ENCODE measurements at regions not wholly inside any gene's neighbourhood (a gene's known extent, or its start where the extent isn't known, plus 50 kb on each side); places are given as distances from the start of the nearest gene placed in this dataset.
"Not testable (repeated sequence)": the region's sequence is repeated elsewhere in the genome, so short reads cannot be mapped to it uniquely, and the experiment has no call there.

DNA sequence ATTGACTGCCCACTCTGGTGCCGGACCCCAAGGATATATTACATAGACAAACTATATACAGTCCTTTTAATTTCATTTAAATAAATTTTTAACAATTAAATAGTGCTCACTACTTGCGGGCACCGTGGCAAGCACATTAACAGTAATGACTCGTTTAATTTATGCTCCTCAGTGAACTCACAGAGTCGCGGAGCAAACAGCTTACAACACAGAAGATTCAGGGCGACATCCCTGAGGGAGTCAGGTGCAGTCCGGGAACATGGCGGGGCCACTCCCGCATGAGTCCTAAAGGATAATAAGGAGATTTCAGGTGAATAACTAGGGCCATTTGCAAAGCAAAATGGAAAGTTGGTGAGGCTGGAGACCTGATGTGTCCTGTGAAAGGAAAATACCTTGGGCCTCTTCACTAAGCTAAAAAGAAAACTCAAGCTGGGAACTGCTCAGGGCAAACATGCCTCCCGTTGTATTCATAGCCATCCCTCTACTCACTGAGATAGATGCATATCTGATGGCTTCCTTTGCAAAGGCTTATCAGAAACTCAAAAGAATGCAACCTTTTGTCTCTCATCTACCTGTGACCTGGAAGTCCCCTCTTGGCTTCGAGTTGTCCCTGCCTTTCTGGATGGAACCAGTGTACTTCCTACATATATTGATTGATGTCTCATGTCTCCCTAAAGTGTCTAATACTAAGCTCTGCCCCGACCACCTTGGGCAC, 125.6 kb downstream of the KLF6 start:
- no peak for DNase-seq (ENCODE audit: low spot score)

DNA sequence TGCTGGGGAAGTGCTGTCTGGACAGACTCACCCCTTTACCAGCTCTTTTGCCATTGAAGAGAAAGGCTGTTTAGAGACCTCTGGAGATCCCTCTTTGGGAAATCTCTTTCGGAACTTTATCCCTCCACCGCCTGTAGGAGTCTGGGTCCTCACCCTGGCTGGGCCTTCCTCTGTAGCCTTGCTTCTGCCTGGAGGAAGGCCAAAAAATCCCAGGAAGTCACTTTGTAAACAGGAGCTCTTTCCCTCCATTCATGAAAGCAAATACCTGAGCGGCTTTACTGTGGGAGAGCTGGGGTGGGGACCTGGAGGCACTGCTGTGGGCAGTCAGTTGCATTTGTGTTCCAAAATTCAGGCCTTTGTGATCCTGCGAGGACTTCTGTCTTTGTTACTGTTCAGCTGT, 126.2 kb downstream of the KLF6 start:
- no peak for DNase-seq (ENCODE audit: low spot score)

DNA sequence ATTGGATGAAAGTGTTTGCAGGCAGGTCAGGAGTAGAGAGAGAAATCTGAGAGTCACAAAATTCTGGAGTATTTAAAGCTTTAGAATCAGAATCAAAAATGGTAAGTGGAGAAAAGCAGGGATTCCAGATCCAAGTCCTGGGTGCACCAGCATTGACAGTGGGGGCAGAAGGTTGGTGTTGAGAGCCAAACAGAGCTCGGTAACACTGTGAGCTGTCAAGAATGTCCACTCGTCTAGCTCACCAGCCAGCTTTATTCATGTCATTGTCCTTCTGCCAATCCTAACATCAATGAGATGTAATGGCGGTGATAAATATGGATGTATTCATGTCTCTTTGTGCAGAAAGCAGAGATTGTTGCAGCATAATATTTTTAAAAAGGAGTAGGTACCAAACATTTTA, 128.8 kb downstream of the KLF6 start:
- DNase-seq (ENCODE audit: low spot score), result no peak

DNA sequence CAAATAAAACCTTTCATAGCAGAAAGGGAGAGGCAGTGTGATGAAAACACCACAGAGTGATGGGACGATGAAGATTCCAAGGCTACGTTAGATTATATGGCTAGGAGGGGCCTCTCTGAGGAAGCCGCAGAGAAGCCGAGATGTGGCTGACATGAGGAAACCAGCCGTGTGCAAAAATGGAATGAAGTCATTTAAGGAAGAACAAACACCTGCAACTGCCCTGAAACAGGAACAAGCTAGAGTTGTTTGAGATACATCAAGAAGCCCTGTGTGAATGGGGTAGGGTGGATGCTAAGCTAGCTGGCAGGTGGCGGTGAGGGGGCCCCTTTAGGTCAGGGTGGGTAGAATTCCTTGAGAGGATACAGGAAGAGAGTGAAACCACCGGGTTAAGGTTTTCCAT, 129.5 kb downstream of the KLF6 start:
- DNase-seq (ENCODE audit: low spot score), result peak; percentile 17

DNA sequence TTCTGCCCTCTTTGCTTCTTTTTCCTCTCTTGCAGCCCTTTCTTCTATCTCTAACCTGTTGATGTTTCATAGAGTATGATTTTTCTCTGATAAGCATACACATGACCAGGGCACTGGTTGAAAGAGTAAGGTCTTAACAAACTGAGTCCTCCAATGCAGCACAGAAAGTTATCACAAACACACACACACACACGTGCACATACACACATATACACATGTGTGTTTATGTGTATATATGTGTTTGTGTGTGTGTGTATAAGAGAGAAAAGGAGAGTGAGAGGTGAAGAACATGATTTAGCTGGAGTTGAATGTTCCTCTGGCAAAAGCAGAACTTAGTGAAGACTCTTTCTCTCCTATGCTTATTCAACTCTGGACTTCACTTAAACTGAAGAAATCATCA, 130.0 kb downstream of the KLF6 start:
- DNase-seq (ENCODE audit: low spot score), result no peak

DNA sequence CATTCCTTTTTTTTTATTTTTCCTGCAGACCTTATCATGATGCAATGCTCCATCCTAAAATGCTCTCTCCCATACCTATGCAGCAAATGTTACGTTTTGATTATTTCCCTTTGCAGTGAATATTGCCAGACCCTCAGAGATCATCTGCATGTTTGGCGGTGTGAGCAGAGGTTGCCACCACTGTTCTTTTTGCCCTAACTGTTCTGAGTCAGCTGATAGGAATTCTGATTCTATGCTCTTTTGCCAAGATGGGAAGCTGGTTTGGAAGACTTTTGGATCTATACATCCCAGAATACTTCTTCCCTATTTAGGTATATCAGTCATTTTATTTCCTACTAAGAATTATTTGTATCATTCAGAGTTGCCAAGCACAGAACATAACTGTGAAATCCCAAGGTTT, 130.5 kb downstream of the KLF6 start:
- no peak for DNase-seq (ENCODE audit: low spot score)

DNA sequence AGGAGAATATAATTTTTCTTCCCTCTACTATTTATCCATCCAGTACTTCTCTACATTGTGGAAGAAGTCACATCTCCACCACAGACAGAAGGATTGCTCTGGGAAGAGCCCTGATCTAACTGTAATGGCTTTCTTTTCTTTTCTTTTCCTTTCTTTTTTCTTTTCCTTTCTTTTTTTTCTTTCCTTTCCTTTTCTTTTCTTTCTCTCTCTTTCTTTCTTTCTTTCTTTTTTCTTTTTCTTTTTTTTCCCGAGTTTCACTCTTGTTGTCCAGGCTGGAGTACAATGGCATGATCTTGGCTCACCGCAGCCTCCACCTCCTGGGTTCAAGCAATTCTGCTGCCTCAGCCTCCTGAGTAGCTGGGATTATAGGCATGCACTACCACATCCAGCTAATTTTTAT, 131.7 kb downstream of the KLF6 start:
- DNase-seq (ENCODE audit: low spot score), result not testable (repeated sequence)

DNA sequence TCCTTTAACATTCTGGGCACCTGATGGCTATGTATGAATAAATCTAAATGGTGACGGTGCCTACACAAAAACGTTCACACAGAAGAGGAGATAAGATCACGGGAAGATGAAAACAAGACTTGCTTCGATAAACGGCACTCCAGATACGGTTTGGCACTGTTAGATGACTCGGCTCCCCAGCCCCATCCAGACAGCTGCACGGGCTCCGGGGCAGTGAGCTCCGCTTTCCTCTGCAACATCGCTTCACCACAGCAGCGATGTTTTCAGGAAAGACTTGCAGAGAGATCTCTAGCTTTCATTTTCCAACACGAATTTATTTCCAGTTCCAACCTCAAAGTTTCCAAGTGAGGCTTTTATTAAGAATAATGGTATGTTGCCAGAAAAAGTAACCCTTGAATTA, 132.1 kb downstream of the KLF6 start:
- no peak for DNase-seq (ENCODE audit: low spot score)

DNA sequence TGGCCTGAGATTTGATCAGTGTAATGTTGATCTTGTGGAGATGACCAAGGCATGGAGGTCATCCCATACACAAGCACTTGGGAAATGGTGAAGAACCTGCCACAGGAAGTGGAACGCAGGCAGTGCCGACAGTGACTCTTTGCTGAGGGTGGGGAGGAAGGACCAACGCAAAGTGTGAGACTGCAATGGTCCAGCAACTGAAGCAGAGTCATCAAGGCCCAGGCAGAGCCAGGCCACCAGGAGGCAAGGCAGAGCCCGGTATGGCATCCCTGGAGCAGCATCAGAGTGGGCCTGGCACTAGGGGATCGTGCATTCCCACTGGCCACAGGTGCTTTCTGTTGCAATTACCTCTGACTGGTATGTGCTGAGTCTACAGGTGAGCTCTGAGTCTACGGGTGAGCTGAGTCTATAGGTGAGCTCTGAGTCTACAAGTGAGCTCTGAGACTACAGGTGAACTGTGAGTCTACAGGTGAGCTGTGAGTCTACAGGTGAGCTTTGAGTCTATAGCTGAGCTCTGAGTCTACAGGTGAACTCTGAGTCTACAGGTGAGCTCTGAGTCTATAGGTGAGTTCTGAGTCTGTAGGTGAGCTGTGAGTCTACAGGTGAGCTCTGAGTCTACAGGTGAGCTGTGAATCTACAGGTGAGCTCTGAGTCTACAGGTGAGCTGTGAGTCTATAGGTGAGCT, 132.9 kb downstream of the KLF6 start:
- DNase-seq (ENCODE audit: low spot score), result no peak

DNA sequence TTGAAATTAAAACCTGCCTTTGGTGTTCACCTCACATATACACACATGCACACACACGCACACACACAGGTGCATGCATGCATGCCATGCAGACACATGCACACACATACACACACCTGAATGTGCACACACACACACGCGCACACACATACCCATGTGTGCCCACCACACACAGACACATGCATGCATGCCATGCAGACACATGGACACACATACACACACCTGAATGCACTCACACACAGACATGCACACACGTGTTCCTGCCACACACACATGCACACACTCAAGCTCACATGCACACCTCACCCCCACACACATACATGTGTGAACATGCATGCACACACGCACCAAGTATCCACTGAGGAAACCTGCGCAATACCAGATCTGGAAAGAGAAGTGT, 136.4 kb downstream of the KLF6 start:
- no peak for DNase-seq (ENCODE audit: low spot score)

DNA sequence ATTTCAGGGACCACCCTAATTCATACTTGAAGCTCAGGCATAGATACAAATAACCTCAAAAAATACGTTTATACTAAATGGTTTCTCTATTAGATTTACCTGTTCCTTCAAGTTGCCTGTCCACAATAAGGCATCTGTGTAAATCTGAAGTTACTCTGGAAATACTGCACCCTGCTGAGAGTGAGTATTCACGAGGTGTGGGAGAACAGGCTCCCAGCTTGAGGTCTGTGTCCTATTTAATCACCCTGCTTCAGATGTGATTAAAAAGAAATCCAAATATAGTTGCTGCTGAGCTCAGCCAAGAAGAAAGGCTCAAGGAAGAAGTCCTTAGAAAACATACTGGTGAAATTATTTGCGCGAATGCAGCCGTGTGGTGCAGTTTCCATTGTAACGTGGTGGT, 136.8 kb downstream of the KLF6 start:
- no peak for DNase-seq (ENCODE audit: low spot score)

DNA sequence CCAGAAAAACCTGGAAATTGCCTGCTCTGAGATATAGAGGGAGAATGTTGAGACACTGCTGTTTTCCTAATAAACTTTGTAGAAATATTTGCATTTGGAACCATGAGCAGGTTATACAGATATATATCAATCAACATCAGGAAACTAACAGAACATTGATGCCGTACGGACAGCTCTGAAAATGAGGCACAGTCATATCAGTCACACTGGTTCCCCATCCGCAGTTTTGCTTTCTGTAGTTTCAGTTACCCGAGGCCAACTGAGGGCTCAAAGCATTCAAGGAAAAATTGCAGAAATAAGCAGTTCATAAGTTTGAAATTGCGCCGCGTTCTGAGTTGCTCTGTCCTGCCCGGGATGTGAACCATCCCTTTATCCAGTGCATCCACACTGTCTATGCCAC, 137.9 kb downstream of the KLF6 start:
- DNase-seq (ENCODE audit: low spot score), result no peak

DNA sequence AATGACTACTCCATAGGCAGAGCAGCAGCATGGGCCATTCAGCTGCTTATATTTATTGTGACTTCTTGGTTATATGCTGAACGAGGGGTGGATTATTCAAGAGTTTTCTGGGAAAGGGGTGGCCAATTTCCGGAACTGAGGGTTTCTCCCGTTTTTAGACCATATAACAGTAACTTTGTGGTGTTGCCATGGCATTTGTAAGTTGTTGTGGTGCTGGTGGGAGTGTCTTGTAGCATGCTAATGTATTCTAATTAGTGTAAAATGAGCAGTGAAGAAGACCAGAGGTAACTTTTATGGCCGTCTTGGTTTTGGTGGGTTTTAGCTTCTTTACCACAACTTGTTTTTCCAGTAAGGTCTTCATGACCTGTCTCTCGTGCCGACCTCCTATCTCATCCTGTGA, 139.6 kb downstream of the KLF6 start:
- DNase-seq (ENCODE audit: low spot score), result no peak

DNA sequence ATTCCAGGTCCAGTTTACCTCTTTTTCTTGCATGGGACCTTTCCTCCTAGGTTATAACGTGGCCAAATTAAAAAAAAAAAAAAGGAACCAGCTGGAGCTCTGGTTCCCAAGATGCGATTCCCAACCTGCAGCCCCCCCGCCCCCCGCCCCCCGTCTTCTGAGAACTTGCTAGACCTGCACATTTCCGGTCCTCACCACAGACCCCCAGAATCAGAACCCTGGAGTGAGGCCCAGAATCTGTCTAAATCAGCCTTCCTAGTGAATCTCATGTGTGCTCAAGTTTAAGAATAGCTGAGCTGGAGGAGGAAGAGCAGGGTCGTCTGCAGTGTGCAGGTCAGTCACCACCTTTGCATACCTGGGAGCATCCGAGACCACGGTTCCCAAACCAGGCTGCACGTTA, 144.2 kb downstream of the KLF6 start:
- DNase-seq (ENCODE audit: low spot score), result no peak

DNA sequence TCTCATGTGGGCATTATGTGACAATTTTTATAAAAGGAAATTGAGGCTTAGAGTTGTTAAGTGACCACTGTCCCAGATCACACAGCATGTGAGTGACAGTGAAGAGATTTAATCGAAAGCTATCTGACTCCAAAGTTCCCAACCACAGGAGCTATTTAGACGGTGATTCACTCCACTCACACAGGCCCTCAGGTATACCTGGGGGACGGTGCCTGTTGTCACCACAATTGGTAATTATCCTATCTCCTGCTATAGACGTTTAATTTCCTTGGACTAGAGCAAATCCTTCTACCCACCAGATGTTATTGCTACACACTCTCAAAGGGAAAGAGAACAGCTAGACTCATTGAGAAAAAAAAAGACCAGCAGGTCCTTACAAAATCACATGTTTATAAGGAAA, 145.5 kb downstream of the KLF6 start:
- DNase-seq (ENCODE audit: low spot score), result no peak

DNA sequence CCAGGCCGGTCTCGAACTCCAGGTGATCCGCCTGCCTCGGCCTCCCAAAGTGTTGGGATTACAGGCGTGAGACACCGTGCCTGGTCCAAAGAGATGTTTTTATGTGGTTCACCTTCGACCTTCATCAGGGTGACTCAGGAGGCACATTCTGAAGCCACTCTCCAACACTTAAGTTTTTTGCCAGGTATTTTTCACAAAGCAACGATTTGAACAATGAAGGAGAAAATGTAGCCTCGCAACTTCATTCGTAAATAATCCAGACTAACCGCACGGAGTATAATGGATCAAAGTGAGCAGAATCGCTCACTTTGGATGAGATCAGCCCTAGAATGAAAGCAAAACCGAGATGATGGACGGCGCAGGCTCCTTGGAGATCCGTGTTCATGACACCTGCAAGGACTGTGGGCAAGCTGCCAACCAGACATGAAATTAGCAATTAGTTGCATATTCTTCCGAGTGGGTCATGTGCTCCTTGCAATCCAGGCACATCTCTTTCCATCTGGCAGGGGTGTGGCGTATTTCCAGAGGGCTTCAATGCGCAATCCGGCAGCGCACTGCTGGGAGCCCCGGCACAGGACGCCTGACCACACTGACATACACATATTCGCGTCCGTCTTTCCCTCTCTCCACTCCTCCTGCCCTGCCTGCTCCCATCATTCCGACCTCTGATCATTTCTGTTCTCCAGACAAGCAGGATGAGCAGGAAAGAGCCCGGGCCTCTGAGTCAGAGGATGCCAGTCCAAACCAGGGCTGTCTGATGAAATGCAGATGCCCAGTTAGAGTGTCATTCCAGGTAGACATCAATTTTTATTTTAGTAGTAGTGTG, 148.4 kb downstream of the KLF6 start:
- DNase-seq (ENCODE audit: low spot score), result no peak

DNA sequence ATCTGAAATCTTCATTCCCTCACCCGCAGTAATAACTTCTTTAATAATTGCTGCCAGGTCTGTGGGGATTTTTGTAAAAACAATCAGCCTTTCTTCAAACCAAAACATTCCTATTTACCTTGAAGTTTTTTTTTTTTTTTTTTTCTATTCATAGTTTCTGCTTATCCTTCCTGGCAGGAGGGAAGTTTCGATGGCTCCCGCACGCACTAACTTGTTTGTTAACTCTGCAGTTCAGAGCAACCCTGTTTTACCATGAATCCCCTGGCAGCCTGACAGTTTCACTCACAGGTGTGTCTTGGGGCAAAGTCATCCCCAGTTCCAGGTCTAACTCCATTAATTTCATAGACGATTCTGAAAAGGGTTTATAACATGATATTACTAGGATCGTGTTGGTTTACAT, 149.3 kb downstream of the KLF6 start:
- DNase-seq (ENCODE audit: low spot score), result no peak

DNA sequence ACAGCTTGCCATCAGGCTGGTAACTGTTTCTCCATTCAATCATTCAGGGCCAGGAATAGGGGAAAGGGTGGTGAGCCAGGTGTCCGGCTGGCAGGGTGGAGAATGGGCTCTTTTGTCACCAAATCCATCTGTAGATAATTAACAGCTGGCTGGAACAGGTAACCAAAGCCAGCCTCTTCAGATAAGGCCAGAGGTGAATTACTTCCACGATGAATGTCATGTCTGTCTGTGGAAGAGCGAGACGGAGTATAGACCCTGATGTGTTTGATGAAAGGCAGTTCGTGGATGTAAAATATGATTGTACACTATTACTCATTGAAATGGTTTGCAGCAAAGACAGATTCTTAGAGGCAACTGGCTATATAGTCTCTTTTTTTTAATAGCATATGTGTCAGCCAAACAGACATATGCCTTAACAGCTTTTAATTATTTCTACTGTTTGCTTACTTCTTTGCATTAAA, 149.8 kb downstream of the KLF6 start:
- no peak for DNase-seq (ENCODE audit: low spot score)

DNA sequence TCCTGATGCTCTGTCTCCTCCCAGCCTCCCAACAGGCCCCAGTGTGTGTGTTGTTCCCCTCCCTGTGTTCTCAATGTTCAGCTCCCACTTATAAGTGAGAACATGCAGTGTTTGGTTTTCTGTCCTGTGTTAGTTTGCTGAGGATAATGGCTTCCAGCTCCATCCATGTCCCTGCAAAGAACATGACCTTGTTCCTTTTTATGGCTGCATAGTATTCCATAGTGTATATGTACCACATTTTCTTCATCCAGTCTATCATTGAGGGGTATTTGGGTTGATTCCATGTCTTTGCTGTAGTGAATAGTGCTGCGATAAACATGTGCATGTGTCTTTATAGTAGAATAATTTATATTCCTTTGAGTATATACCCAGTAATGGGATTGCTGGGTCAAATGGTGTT, 150.4 kb downstream of the KLF6 start:
- not testable (repeated sequence) for DNase-seq (ENCODE audit: low spot score)

DNA sequence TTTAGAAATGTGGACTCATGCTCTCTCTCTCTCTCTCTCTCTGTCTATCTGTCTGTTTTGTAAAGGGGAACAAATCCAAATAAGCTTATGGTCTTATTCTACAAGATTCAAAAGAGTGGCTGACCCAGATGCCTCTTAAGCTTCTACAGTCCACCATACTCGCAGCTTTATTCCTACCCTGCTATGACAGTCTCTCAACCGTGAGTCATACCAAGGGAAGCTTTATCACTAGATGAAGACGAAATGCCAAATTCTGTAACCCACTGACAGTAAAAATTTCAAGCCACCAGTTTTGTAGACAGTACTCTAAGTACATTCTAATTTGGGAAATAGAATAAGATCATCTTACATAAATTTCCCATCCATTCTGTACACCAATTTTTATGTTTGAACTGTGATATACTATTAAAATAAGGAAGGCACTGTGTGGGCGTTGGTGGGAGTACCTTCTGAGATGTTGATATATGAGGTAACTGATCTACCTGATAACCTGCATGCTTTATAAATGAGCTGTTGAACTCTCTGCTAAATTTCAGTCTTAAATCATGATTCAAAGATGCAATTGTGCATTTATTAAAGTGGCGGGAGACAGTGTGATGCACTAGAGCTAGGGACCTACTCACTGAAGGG, 153.2 kb downstream of the KLF6 start:
- no peak for DNase-seq (ENCODE audit: low spot score)

DNA sequence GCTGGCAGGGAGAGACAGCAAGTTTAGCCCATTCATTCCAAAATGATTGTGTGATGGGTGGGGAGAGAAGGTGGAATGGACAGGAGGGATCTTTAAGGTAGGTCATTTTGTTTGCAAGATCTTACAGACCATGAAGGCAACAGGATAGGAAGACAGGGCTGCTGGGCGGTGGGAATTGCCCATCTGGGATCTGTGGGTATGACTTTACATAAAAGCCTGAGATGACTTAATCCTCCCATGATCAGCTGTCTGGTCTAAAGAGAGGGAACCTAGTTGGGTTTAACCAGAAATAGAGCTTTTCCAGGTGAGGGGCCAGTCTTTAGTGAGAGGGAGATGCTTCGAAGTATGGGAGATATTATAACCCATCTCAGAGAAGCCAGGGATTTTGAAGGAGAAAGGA, 153.7 kb downstream of the KLF6 start:
- DNase-seq (ENCODE audit: low spot score), result no peak

DNA sequence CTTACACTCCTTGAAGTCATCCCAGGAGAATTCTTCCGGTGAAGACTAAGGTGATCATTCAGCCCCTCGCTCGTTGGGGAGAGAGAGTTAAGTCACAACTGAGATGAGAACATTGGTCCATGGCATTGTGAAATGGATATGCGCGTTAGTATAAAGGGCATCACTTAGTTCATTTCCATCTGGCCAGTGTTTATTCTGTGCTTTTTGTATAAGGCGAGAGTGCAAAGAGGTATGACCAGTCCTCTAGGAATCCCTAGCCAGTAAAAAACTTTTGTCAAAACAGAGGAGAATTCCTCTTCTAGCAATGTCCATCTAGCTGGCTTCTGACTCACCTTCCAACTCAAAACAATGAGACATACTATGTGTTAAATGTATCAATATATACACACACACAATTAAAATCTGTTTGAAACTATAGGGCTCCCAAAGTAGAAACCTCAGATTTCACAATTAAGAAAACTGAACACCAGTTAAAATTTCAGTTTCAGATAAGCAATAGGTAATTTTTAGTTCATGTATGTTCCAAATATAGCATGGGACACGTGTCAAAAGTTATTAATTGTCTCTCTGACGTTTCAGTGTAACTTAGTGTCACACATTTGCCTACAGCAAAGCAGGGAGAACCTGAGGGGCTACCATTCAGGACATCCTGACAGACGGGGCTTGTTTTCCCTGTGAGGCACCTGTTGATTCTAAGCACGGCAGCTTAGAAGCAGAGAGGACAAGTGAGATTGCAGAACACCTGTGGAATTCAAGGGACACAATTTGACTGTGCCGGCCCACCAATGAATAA, 158.9 kb downstream of the KLF6 start:
- DNase-seq (ENCODE audit: low spot score), result no peak
